OCI-LY3 (cell line): ENCODE measurements at regions not wholly inside any gene's neighbourhood (a gene's known extent, or its start where the extent isn't known, plus 50 kb on each side); places are given as distances from the start of the nearest gene placed in this dataset.

ENCODE experiments used
- H2AFZ ChIP-seq: fragments of 200-600, 300-600 bp; shearing (Covaris generic); 2 replicates; pipeline ENCODE4 v1.6.0; 2014; ENCODE audit warnings: antibody characterized with exemption, low read depth, low read length
- H3K27ac ChIP-seq: fragments of 200-600, 300-600 bp; sonication (generic); 2 replicates; pipeline ENCODE4 v1.5.1; 2014; ENCODE audit warnings: mild to moderate bottlenecking, low read length, moderate library complexity, mixed read lengths
- H3K27me3 ChIP-seq: fragments of 200-600, 300-600 bp; sonication (generic); 2 replicates; pipeline ENCODE4 v1.6.1; 2014; ENCODE audit warnings: low read depth, low read length, mixed read lengths
- H3K36me3 ChIP-seq: fragments of 200-600, 300-600 bp; sonication (generic); replicated peaks from 2 replicates; pipeline ENCODE3; 2014; ENCODE audit warnings: low read depth, low read length, mixed read lengths
- H3K4me1 ChIP-seq: fragments of 300-600, 200-600 bp; sonication (generic); 2 replicates; pipeline ENCODE4 v1.6.1; 2014; ENCODE audit warnings: low read length, mixed read lengths
- H3K4me2 ChIP-seq: fragments of 200-600, 300-600 bp; sonication (generic); 2 replicates; pipeline ENCODE4 v1.6.1; 2014; ENCODE audit warnings: low read length, mixed read lengths
- H3K4me3 ChIP-seq: fragments of 300-600, 200-600 bp; sonication (generic); 2 replicates; pipeline ENCODE4 v1.5.1; 2014; ENCODE audit warnings: antibody characterized with exemption, mild to moderate bottlenecking, low read length, moderate library complexity
- H3K79me2 ChIP-seq: fragments of 300-600, 200-600 bp; shearing (Covaris generic); 2 replicates; pipeline ENCODE4 v1.6.1; 2014; ENCODE audit warnings: mild to moderate bottlenecking, low read length, mixed read lengths
- H3K9ac ChIP-seq: fragments of 300-600, 200-600 bp; shearing (Covaris generic); 2 replicates; pipeline ENCODE4 v1.6.0; 2014; ENCODE audit warnings: mild to moderate bottlenecking, low read length, moderate library complexity
- H3K9me3 ChIP-seq: fragments of 200-600, 300-600 bp; shearing (Covaris generic); 2 replicates; pipeline ENCODE4 v1.6.1; 2014; ENCODE audit warnings: low read length, mixed read lengths; ENCODE audit not compliant: insufficient read depth
- H4K20me1 ChIP-seq: fragments of 200-600, 300-600 bp; sonication (generic); 2 replicates; pipeline ENCODE4 v1.6.1; 2016; ENCODE audit warnings: low read length, mixed read lengths; ENCODE audit not compliant: insufficient read depth
- EZH2phosphoT487 ChIP-seq: fragments of 200-600 bp; shearing (Covaris generic); IDR thresholded peaks from 2 replicates; pipeline ENCODE4 v1.6.1; 2018; ENCODE audit warnings: antibody characterized with exemption, mixed run types, low read depth
- TF ChIP-seq, protein P1 (sequence below): fragments of 200-600, 300-600 bp; sonication (generic); IDR thresholded peaks from 2 replicates; pipeline ENCODE4 v1.5.1; 2014; ENCODE audit warnings: antibody characterized with exemption, low read length, low read depth

GRCh38 chr10:78286186-78286585 lies 252.5 kb downstream of the RPS24 start:
- Histone ChIP-seq H3K79me2 (no peaks in the 10 kb centered on the region), H3K27ac (no peak overlapping the region), H3K9ac (no peak overlapping the region), H3K27me3 (no peaks in the 10 kb centered on the region), H4K20me1 (no peaks in the 10 kb centered on the region), H3K36me3 (no peaks in the 10 kb centered on the region), H3K4me3 (no peak overlapping the region), H3K9me3 (no peaks in the 10 kb centered on the region), H3K4me2 (no peak overlapping the region), H2AFZ (no peak overlapping the region), H3K4me1 (peaks cover 9% of the 10 kb centered on the region)
- no peak for TF ChIP-seq EZH2phosphoT487
- TF ChIP-seq, protein P1, sequence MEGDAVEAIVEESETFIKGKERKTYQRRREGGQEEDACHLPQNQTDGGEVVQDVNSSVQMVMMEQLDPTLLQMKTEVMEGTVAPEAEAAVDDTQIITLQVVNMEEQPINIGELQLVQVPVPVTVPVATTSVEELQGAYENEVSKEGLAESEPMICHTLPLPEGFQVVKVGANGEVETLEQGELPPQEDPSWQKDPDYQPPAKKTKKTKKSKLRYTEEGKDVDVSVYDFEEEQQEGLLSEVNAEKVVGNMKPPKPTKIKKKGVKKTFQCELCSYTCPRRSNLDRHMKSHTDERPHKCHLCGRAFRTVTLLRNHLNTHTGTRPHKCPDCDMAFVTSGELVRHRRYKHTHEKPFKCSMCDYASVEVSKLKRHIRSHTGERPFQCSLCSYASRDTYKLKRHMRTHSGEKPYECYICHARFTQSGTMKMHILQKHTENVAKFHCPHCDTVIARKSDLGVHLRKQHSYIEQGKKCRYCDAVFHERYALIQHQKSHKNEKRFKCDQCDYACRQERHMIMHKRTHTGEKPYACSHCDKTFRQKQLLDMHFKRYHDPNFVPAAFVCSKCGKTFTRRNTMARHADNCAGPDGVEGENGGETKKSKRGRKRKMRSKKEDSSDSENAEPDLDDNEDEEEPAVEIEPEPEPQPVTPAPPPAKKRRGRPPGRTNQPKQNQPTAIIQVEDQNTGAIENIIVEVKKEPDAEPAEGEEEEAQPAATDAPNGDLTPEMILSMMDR, result no peak

DNA sequence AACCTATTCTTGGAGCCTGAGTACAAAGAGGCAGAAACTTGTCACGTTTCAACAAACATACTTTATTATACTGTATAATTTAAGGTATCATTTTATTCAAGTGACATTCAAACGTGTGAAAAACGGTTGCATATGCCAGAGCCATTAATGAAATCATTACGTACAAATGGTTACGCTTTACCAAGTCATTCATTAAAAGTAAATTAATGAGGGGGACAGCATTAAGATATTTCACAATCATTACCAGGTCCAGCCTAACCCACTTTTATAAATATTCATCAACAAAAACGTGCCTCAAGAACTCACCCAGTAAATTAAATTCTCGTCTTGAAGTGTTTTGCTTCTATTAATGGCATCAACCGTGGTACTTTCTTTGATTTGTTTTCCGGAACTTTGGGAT lies 253.0 kb downstream of the RPS24 start:
- Histone ChIP-seq H3K27ac (no peak overlapping the region), H3K9ac (no peak overlapping the region), H3K4me3 (no peak overlapping the region), H4K20me1 (no peaks in the 10 kb centered on the region), H3K9me3 (no peaks in the 10 kb centered on the region), H3K27me3 (no peaks in the 10 kb centered on the region), H3K4me1 (peaks cover 9% of the 10 kb centered on the region), H3K79me2 (no peaks in the 10 kb centered on the region), H3K36me3 (no peaks in the 10 kb centered on the region), H2AFZ (no peak overlapping the region), H3K4me2 (no peak overlapping the region)
- TF ChIP-seq EZH2phosphoT487, result no peak
- TF ChIP-seq, protein P1, result no peak

DNA sequence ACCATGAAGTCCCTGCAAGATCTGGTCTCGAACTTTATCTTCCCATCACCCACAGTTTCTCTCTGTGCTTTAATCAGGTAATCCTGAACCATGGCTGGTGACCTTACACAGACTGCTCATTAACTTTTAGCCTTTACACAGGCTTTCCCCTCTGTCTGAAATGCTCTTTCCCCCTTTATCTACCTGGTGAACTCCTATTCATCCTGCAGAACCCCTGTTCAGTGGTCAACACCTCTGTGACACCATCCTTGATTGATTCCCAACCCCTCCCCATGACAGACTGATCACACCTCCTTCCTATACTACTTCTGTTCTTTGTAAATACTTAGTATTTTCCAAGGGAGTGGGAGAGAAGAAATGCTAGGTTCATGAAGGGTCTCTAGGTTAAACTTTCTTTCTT lies 254.0 kb downstream of the RPS24 start:
- H4K20me1 ChIP-seq, result no peaks in the 10 kb centered on the region
- no peak overlapping the region for H3K27ac ChIP-seq
- H3K9me3 ChIP-seq, result no peaks in the 10 kb centered on the region
- no peaks in the 10 kb centered on the region for H3K36me3 ChIP-seq
- no peak overlapping the region for H2AFZ ChIP-seq
- H3K4me1 ChIP-seq, result peaks cover 9% of the 10 kb centered on the region
- H3K79me2 ChIP-seq, result no peaks in the 10 kb centered on the region
- H3K9ac ChIP-seq, result no peak overlapping the region
- H3K27me3 ChIP-seq, result no peaks in the 10 kb centered on the region
- TF ChIP-seq, protein P1, result no peak
- TF ChIP-seq EZH2phosphoT487, result no peak
- no peak overlapping the region for H3K4me3 ChIP-seq
- H3K4me2 ChIP-seq, result no peak overlapping the region

DNA sequence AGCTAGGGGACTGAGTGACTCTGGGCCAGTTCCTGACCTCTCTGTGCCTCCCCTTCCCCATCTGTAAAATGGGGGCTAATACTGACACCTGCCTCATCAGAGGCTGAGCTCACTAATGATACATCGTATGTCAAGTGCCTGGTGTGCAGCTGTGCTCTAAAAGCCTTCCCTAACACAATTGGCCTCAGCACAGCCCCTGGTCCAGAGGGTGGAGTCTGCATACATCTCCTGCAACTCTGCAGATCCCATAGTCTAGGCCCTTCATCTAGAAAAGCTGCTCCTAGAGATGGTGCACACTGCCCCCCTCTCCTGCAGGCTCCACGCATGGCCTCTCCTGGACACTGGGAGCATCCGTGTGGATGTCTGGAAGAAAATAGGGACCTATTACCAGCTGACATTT lies 255.0 kb downstream of the RPS24 start:
- Histone ChIP-seq H3K4me2 (no peak overlapping the region), H2AFZ (no peak overlapping the region), H3K27me3 (no peaks in the 10 kb centered on the region), H4K20me1 (no peaks in the 10 kb centered on the region), H3K9me3 (no peaks in the 10 kb centered on the region), H3K79me2 (no peaks in the 10 kb centered on the region), H3K4me1 (peaks cover 9% of the 10 kb centered on the region), H3K36me3 (no peaks in the 10 kb centered on the region), H3K4me3 (no peak overlapping the region), H3K27ac (no peak overlapping the region), H3K9ac (no peak overlapping the region)
- no peak for TF ChIP-seq EZH2phosphoT487
- TF ChIP-seq, protein P1, result no peak
